Kidney epithelial cell (primary cell): ENCODE measurements at regions not wholly inside any gene's neighbourhood (a gene's known extent, or its start where the extent isn't known, plus 50 kb on each side); places are given as distances from the start of the nearest gene placed in this dataset.

ENCODE experiments used
- DNase-seq: peaks from one replicate; pipeline ENCODE4 v3.0.0-alpha.2; 2010; ENCODE audit warnings: low read depth
- H3K27me3 ChIP-seq: 2 replicates; pipeline ENCODE4 v1.6.0; 2011; ENCODE audit warnings: low read length; ENCODE audit not compliant: control insufficient read depth, insufficient read depth
- H3K36me3 ChIP-seq: 2 replicates; pipeline ENCODE4 v1.5.1; 2011; ENCODE audit warnings: low read length; ENCODE audit not compliant: control insufficient read depth, insufficient read depth
- H3K4me3 ChIP-seq: 2 replicates; pipeline ENCODE4 v1.5.1; 2011; ENCODE audit warnings: low read depth, mild to moderate bottlenecking, control low read depth, low read length
- TF ChIP-seq, protein P1 (sequence below): IDR thresholded peaks from 2 replicates; pipeline ENCODE4 v1.5.1; 2011; ENCODE audit warnings: mild to moderate bottlenecking, moderate library complexity, low read length, control low read depth, inconsistent platforms; ENCODE audit not compliant: insufficient read depth, poor library complexity, severe bottlenecking

- no peak for DNase-seq
These were observed 103.7 kb downstream of the NOG start for GRCh38 chr17:56697190-56697589.

GRCh38 chr17:56699186-56699894 is 105.8 kb downstream of the NOG start:
- H3K36me3 ChIP-seq, result no peaks in the 10 kb centered on the region
- no peaks in the 10 kb centered on the region for H3K27me3 ChIP-seq
- H3K4me3 ChIP-seq, result no peak overlapping the region
- TF ChIP-seq, protein P1, sequence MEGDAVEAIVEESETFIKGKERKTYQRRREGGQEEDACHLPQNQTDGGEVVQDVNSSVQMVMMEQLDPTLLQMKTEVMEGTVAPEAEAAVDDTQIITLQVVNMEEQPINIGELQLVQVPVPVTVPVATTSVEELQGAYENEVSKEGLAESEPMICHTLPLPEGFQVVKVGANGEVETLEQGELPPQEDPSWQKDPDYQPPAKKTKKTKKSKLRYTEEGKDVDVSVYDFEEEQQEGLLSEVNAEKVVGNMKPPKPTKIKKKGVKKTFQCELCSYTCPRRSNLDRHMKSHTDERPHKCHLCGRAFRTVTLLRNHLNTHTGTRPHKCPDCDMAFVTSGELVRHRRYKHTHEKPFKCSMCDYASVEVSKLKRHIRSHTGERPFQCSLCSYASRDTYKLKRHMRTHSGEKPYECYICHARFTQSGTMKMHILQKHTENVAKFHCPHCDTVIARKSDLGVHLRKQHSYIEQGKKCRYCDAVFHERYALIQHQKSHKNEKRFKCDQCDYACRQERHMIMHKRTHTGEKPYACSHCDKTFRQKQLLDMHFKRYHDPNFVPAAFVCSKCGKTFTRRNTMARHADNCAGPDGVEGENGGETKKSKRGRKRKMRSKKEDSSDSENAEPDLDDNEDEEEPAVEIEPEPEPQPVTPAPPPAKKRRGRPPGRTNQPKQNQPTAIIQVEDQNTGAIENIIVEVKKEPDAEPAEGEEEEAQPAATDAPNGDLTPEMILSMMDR, result no peak
- peak; percentile 99 for DNase-seq

More at GRCh38 chr17:56697190-56697589, 103.7 kb downstream of the NOG start:
- TF ChIP-seq, protein P1, result no peak
- no peak overlapping the region for H3K4me3 ChIP-seq
- no peaks in the 10 kb centered on the region for H3K36me3 ChIP-seq
- H3K27me3 ChIP-seq, result no peaks in the 10 kb centered on the region

GRCh38 chr17:56700919-56701420 is 107.5 kb downstream of the NOG start:
- Histone ChIP-seq H3K4me3 (no peak overlapping the region), H3K27me3 (no peaks in the 10 kb centered on the region), H3K36me3 (no peaks in the 10 kb centered on the region)
- no peak for DNase-seq
- TF ChIP-seq, protein P1, result no peak

- H3K27me3 ChIP-seq, result no peaks in the 10 kb centered on the region
- TF ChIP-seq, protein P1, result no peak
- H3K36me3 ChIP-seq, result no peaks in the 10 kb centered on the region
- H3K4me3 ChIP-seq, result no peak overlapping the region
- no peak for DNase-seq
These were observed 114.1 kb downstream of the NOG start for GRCh38 chr17:56707312-56708219.

GRCh38 chr17:56708220-56708558 is 114.7 kb downstream of the NOG start:
- H3K36me3 ChIP-seq, result no peaks in the 10 kb centered on the region
- no peak for DNase-seq
- TF ChIP-seq, protein P1, result no peak
- H3K4me3 ChIP-seq, result no peak overlapping the region
- no peaks in the 10 kb centered on the region for H3K27me3 ChIP-seq
